NK-92 treated with Interleukin-12 subunit alpha and Interleukin-12 subunit beta, amount 100 ng/mL, for 24 hours (cell line): ENCODE measurements at regions not wholly inside any gene's neighbourhood (a gene's known extent, or its start where the extent isn't known, plus 50 kb on each side); places are given as distances from the start of the nearest gene placed in this dataset.

Experiments
- DNase-seq: peaks from one replicate; lab custom pipeline; 2025; lab: John Stamatoyannopoulos, UW

DNA sequence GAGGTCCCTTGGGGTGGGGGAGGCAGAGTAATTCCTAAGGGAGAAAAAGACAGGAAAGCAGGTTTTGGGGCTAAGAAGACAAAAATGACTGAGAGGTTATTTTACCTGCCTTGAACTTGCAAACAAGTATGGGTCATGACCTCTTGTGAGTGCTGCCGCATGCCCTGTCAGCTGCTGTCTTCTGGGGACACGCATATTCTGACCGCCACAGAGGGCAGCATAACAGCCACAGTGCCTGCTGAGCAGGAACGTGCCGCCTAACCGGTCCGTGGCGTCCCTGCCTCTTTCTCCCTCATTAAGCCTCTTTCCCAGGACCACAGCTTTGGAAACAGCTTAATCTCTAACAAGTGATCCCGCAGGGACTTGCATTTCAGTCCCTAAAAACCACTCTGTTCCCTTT is 51.3 kb upstream of the KCNA1 start:
- no peak for DNase-seq

DNA sequence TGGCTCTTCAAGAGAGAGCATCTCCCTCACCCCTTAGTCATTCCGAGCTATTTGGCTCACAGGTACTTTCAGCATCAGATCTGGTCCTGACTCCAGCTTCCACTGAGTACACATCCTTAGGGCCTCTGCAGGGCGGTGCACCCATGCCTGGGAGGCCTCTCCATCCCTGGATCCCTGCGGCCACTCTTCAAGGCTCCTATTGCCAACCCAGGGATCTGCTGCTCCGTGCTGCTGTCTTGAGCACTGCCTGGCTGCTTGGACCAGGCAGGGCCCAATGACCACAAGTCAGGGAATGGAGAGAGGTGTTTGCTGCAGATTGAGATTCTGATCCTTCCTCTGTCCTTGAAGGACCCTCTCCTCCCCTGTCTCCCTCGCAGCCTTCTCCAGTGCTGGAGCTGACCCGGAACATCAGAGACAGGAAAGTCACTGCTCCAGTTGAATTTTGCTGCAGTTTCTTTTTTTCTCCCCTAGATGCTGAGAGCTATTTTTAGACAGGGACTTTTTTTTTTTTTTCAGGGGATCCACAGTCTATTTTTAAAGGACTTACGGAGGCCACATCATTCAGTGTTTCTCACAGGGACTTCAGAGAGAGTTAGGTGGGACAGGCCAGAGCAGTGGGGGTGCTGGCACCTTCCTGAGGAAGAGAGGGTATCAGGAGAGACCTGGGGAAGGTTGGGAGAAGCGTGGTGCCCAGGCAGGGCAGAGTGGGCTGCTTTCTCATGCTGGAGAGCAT is 50.1 kb upstream of the KCNA1 start:
- DNase-seq, result no peak
